ENCODE measurements at regions not wholly inside any gene's neighbourhood (a gene's known extent, or its start where the extent isn't known, plus 50 kb on each side); places are given as distances from the start of the nearest gene placed in this dataset.

DNA sequence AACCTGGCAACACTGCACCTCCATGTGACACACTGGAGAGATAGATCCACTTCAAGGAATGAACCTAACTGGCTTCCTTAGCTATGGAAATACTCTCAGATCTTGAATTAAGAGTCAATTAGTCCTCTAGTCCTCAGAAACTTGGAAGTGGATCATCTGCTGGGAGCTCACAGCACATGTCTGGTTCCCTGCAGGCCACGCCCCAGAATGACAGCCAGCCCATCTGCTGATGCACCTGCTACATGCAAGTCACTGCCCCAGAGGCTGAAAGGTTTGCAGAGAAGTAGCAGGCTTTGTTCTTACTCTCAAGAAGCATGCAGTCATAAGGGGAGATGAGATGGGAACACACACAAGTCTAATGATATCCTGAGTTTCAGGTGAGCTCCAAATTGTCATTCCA lies 275.9 kb downstream of the SKAP2 start (continued):
- TF ChIP-seq, protein P1, sequence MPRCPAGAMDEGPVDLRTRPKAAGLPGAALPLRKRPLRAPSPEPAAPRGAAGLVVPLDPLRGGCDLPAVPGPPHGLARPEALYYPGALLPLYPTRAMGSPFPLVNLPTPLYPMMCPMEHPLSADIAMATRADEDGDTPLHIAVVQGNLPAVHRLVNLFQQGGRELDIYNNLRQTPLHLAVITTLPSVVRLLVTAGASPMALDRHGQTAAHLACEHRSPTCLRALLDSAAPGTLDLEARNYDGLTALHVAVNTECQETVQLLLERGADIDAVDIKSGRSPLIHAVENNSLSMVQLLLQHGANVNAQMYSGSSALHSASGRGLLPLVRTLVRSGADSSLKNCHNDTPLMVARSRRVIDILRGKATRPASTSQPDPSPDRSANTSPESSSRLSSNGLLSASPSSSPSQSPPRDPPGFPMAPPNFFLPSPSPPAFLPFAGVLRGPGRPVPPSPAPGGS (IDR thresholded peaks at IDR 0.05) = no peak
- TF ChIP-seq RCOR1 (IDR thresholded peaks at IDR 0.05; ENCODE audit: low read depth, low read length) (no peak), RNF2 (IDR thresholded peaks at IDR 0.05; ENCODE audit: borderline replicate concordance, low read depth) (no peak), EHMT2 (IDR thresholded peaks at IDR 0.05; ENCODE audit: low read depth) (no peak), EHF (CRISPR knock-in tag; IDR thresholded peaks at IDR 0.05) (no peak), ZSCAN20 (CRISPR knock-in tag; IDR thresholded peaks at IDR 0.05) (no peak)
- TF ChIP-seq, protein P2, sequence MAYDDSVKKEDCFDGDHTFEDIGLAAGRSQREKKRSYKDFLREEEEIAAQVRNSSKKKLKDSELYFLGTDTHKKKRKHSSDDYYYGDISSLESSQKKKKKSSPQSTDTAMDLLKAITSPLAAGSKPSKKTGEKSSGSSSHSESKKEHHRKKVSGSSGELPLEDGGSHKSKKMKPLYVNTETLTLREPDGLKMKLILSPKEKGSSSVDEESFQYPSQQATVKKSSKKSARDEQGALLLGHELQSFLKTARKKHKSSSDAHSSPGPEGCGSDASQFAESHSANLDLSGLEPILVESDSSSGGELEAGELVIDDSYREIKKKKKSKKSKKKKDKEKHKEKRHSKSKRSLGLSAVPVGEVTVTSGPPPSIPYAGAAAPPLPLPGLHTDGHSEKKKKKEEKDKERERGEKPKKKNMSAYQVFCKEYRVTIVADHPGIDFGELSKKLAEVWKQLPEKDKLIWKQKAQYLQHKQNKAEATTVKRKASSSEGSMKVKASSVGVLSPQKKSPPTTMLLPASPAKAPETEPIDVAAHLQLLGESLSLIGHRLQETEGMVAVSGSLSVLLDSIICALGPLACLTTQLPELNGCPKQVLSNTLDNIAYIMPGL (CRISPR knock-in tag; IDR thresholded peaks at IDR 0.05; ENCODE audit: borderline replicate concordance) = no peak
- TF ChIP-seq, protein P3, sequence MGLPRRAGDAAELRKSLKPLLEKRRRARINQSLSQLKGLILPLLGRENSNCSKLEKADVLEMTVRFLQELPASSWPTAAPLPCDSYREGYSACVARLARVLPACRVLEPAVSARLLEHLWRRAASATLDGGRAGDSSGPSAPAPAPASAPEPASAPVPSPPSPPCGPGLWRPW (IDR thresholded peaks at IDR 0.05) = no peak

DNA sequence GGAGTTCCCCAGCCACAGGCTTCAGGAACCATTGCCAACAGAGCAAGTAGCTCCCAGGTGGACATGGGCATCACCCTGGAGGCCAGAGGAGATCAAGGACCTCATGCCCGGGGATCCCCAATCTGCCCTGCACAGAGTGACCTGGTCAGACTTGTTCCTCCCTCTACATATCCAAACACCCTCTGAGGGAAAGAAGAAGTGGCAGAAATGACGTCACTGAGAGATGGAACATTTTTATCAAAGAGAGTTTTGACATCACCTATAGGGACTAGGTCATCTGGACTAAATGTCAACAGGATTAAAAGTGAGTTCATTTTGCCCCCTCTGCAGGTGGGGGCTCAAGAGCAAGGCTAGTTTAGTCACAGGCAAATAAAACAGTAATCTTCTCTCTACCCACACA lies 273.7 kb downstream of the SKAP2 start:
- no peak for DNase-seq (ENCODE audit: low read depth in 1 of 2, low spot score in 1 of 2)
- no peaks in the 10 kb centered on the region for H3K4me1 ChIP-seq
- 0% methylated on average over 2 of the region's 2 CpGs for WGBS (ENCODE audit: missing lambda C conversion rate)
- no peaks in the 10 kb centered on the region for H3K9me3 ChIP-seq
- no peak overlapping the region for H3K4me3 ChIP-seq
- ChIA-PET CTCF (interaction anchor here (2.2 kb wide), 1 partner anchor 10 kb away, joined by 9 read pairs; no protein-coding TSS in a partner anchor), POLR2A (no interaction called here)
- TF ChIP-seq PHF8 (IDR thresholded peaks at IDR 0.05; ENCODE audit: borderline replicate concordance, low read depth) (no peak), SREBF2 (IDR thresholded peaks at IDR 0.05) (no peak), HOXA7 (CRISPR knock-in tag; IDR thresholded peaks at IDR 0.05) (no peak), HEYL (CRISPR knock-in tag; IDR thresholded peaks at IDR 0.05) (no peak), JUNB (IDR thresholded peaks at IDR 0.05) (no peak), KDM1A (IDR thresholded peaks at IDR 0.05; ENCODE audit: low read depth) (no peak), NR3C1 (IDR thresholded peaks at IDR 0.05) (no peak), CHD2 (IDR thresholded peaks at IDR 0.05; ENCODE audit: low read length, partially characterized antibody) (no peak)
- TF ChIP-seq, protein P4, sequence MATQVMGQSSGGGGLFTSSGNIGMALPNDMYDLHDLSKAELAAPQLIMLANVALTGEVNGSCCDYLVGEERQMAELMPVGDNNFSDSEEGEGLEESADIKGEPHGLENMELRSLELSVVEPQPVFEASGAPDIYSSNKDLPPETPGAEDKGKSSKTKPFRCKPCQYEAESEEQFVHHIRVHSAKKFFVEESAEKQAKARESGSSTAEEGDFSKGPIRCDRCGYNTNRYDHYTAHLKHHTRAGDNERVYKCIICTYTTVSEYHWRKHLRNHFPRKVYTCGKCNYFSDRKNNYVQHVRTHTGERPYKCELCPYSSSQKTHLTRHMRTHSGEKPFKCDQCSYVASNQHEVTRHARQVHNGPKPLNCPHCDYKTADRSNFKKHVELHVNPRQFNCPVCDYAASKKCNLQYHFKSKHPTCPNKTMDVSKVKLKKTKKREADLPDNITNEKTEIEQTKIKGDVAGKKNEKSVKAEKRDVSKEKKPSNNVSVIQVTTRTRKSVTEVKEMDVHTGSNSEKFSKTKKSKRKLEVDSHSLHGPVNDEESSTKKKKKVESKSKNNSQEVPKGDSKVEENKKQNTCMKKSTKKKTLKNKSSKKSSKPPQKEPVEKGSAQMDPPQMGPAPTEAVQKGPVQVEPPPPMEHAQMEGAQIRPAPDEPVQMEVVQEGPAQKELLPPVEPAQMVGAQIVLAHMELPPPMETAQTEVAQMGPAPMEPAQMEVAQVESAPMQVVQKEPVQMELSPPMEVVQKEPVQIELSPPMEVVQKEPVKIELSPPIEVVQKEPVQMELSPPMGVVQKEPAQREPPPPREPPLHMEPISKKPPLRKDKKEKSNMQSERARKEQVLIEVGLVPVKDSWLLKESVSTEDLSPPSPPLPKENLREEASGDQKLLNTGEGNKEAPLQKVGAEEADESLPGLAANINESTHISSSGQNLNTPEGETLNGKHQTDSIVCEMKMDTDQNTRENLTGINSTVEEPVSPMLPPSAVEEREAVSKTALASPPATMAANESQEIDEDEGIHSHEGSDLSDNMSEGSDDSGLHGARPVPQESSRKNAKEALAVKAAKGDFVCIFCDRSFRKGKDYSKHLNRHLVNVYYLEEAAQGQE (IDR thresholded peaks at IDR 0.05) = no peak
- TF ChIP-seq, protein P5, sequence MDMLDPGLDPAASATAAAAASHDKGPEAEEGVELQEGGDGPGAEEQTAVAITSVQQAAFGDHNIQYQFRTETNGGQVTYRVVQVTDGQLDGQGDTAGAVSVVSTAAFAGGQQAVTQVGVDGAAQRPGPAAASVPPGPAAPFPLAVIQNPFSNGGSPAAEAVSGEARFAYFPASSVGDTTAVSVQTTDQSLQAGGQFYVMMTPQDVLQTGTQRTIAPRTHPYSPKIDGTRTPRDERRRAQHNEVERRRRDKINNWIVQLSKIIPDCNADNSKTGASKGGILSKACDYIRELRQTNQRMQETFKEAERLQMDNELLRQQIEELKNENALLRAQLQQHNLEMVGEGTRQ (IDR thresholded peaks at IDR 0.05) = no peak
- TF ChIP-seq, protein P6, sequence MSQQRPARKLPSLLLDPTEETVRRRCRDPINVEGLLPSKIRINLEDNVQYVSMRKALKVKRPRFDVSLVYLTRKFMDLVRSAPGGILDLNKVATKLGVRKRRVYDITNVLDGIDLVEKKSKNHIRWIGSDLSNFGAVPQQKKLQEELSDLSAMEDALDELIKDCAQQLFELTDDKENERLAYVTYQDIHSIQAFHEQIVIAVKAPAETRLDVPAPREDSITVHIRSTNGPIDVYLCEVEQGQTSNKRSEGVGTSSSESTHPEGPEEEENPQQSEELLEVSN (IDR thresholded peaks at IDR 0.05; ENCODE audit: borderline replicate concordance, low read depth) = no peak
- no peak for FAIRE-seq
- no peak overlapping the region for H3K27ac ChIP-seq
- H3K4me2 ChIP-seq = no peak overlapping the region
- ATAC-seq = no peak

Data from A549 (cell line).